Natural killer cell (primary cell): ENCODE measurements at regions not wholly inside any gene's neighbourhood (a gene's known extent, or its start where the extent isn't known, plus 50 kb on each side); places are given as distances from the start of the nearest gene placed in this dataset.

Source experiments
- ATAC-seq, 3 donors: fragments of 150-1000 bp in 2 of 3; fragments of 200-7000 bp in 1 of 3; cut with Tn5 transposase; 1 replicate in 1 of 3; 2 replicates in 2 of 3; pipeline ENCODE4 v1.10.0; 2021; ENCODE audit warnings: mild to moderate bottlenecking in 2 of 3, moderate library complexity in 2 of 3
- DNase-seq, 2 donors: peaks; one replicate each; pipeline versions ENCODE4 v3.0.0 to v3.0.0-alpha.2; 2013 to 2021; ENCODE audit warnings: mixed read lengths in 1 of 2
- H3K27ac ChIP-seq: one replicate; pipeline ENCODE4 v1.5.1; 2013; ENCODE audit warnings: mild to moderate bottlenecking, low read length
- H3K27me3 ChIP-seq: one replicate; pipeline ENCODE4 v1.6.1; 2013; ENCODE audit warnings: low read length; ENCODE audit not compliant: control insufficient read depth, insufficient read depth
- H3K36me3 ChIP-seq: one replicate; pipeline ENCODE4 v1.6.1; 2013; ENCODE audit warnings: low read length; ENCODE audit not compliant: control insufficient read depth, insufficient read depth
- H3K4me1 ChIP-seq: one replicate; pipeline ENCODE4 v1.6.1; 2013; ENCODE audit warnings: low read length; ENCODE audit not compliant: control insufficient read depth, insufficient read depth
- H3K4me3 ChIP-seq: one replicate; pipeline ENCODE4 v1.5.1; 2013; ENCODE audit warnings: low read length
- H3K9me3 ChIP-seq: one replicate; pipeline ENCODE4 v1.6.1; 2013; ENCODE audit warnings: low read length; ENCODE audit not compliant: control insufficient read depth, insufficient read depth
- H3K27ac Mint-ChIP-seq, 2 donors: one replicate each; pipeline ENCODE4 v1.8.0; 2022; ENCODE audit warnings: mild to moderate bottlenecking in 2 of 2, mixed read lengths in 2 of 2, moderate library complexity in 1 of 2
- H3K27me3 Mint-ChIP-seq, 2 donors: one replicate each; pipeline ENCODE4 v1.8.0; 2022; ENCODE audit warnings: low read depth in 2 of 2, mixed read lengths in 2 of 2
- H3K36me3 Mint-ChIP-seq: one replicate; pipeline ENCODE4 v1.8.0; 2022; ENCODE audit warnings: mixed read lengths
- H3K4me1 Mint-ChIP-seq, 2 donors: one replicate each; pipeline ENCODE4 v1.8.0; 2022; ENCODE audit warnings: mixed read lengths in 2 of 2
- H3K4me3 Mint-ChIP-seq: one replicate; pipeline ENCODE4 v1.8.0; 2022; ENCODE audit warnings: mild to moderate bottlenecking, moderate library complexity, mixed read lengths
- H3K9me3 Mint-ChIP-seq, 2 donors: one replicate each; pipeline ENCODE4 v1.8.0; 2022; ENCODE audit warnings: mixed read lengths in 2 of 2
- WGBS: methylation state at CpG from one replicate; pipeline ENCODE4 v1.1.7; 2013; ENCODE audit warnings: missing lambda C conversion rate; ENCODE audit not compliant: insufficient coverage; 5-methylcytosine and 5-hydroxymethylcytosine counted together
- intact Hi-C: fragments of 100-400 bp; cut with micrococcal nuclease; formaldehyde crosslinking; loops from one replicate; pipeline ENCODE4 v1.14.2; 2022
- TF ChIP-seq, protein P1 (sequence below): fragments of 200-600 bp; IDR thresholded peaks from one replicate; pipeline ENCODE4 v1.8.0; 2022; ENCODE audit warnings: antibody characterized with exemption

DNA sequence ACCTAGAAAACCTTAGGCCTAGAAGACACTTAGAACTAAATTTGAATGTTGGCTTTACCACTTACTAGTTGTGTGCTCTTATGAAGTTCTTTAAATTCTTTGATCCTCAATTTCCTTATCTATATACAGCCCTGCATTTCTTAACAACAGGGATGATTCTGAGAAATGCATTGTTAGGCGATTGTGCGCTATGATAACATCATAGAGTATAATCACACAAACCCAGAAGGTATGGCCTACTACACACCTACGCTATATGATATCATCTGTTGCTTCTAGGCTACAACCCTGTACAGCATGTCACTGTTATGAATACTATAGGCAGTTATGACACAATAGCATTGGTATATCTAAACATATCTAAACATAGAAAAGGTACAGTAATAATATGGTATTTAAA, 137.4 kb downstream of the CHD1L start:
- ATAC-seq, result no peak
- no CpG with 5 or more reads among the region's 3 CpGs for WGBS
- intact Hi-C loops, result no loop called here

DNA sequence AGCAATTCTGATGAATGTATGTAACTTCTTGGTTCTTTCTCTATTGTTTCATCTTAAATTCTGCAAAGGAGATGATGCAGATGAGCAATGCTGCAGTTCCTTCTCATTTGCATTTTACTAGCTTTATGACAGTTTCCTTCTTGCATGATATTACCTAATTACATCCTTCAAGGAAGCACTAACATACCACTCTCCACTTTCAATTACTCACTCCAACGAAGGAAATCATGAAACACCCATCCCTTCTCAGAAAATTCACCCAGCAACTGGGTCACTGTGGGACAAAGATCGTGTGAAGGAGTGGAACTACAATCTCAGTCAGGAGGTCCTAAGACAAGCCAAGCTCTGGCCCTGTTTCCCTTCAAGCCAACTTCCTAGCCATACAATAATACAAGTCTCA, 142.3 kb downstream of the CHD1L start:
- peaks cover 13 to 29% of the 10 kb centered on the region in 2 donors for H3K27me3 Mint-ChIP-seq
- no peak overlapping the region for H3K4me3 Mint-ChIP-seq
- no peaks in the 10 kb centered on the region for H3K36me3 Mint-ChIP-seq
- Histone ChIP-seq H3K4me1 (no peaks in the 10 kb centered on the region), H3K36me3 (no peaks in the 10 kb centered on the region), H3K9me3 (no peaks in the 10 kb centered on the region), H3K4me3 (no peak overlapping the region), H3K27ac (no peak overlapping the region), H3K27me3 (peaks cover 2% of the 10 kb centered on the region)
- intact Hi-C loops, result no loop called here
- H3K9me3 Mint-ChIP-seq, result no peaks in the 10 kb centered on the region
- DNase-seq, result no peak
- TF ChIP-seq, protein P1, sequence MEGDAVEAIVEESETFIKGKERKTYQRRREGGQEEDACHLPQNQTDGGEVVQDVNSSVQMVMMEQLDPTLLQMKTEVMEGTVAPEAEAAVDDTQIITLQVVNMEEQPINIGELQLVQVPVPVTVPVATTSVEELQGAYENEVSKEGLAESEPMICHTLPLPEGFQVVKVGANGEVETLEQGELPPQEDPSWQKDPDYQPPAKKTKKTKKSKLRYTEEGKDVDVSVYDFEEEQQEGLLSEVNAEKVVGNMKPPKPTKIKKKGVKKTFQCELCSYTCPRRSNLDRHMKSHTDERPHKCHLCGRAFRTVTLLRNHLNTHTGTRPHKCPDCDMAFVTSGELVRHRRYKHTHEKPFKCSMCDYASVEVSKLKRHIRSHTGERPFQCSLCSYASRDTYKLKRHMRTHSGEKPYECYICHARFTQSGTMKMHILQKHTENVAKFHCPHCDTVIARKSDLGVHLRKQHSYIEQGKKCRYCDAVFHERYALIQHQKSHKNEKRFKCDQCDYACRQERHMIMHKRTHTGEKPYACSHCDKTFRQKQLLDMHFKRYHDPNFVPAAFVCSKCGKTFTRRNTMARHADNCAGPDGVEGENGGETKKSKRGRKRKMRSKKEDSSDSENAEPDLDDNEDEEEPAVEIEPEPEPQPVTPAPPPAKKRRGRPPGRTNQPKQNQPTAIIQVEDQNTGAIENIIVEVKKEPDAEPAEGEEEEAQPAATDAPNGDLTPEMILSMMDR, result no peak
- no peak for ATAC-seq
- no peak overlapping the region for H3K27ac Mint-ChIP-seq
- H3K4me1 Mint-ChIP-seq, result no peaks in the 10 kb centered on the region
- 66% methylated on average over 2 of the region's 2 CpGs for WGBS

More for the DNA sequence above, 137.4 kb downstream of the CHD1L start:
- Mint-ChIP-seq H3K9me3 (no peaks in the 10 kb centered on the region), H3K27ac (no peak overlapping the region), H3K4me1 (no peaks in the 10 kb centered on the region), H3K4me3 (no peak overlapping the region), H3K27me3 (peaks cover 8 to 22% of the 10 kb centered on the region in 2 donors), H3K36me3 (no peaks in the 10 kb centered on the region)
- Histone ChIP-seq H3K27me3 (peaks cover 2% of the 10 kb centered on the region), H3K9me3 (no peaks in the 10 kb centered on the region), H3K27ac (no peak overlapping the region), H3K4me3 (no peak overlapping the region), H3K4me1 (no peaks in the 10 kb centered on the region), H3K36me3 (no peaks in the 10 kb centered on the region)
- TF ChIP-seq, protein P1, result no peak
- DNase-seq, result no peak

GRCh38 chr1:147388969-147389368, 146.5 kb downstream of the CHD1L start:
- ATAC-seq, result no peak

More at GRCh38 chr1:147388969-147389368, 146.5 kb downstream of the CHD1L start:
- Mint-ChIP-seq H3K4me3 (no peak overlapping the region), H3K36me3 (no peaks in the 10 kb centered on the region), H3K27me3 (peaks cover 20 to 31% of the 10 kb centered on the region in 2 donors), H3K4me1 (no peaks in the 10 kb centered on the region), H3K27ac (no peak overlapping the region), H3K9me3 (no peaks in the 10 kb centered on the region)
- H3K36me3 ChIP-seq, result no peaks in the 10 kb centered on the region
- H3K27me3 ChIP-seq, result peaks cover under 1% of the 10 kb centered on the region
- no peaks in the 10 kb centered on the region for H3K9me3 ChIP-seq
- no peaks in the 10 kb centered on the region for H3K4me1 ChIP-seq
- DNase-seq, result no peak
- TF ChIP-seq, protein P1, result no peak
- no peak overlapping the region for H3K27ac ChIP-seq
- WGBS, result 83% methylated on average over 4 of the region's 4 CpGs
- intact Hi-C loops, result no loop called here
- no peak overlapping the region for H3K4me3 ChIP-seq
